ENCODE measurements at regions not wholly inside any gene's neighbourhood (a gene's known extent, or its start where the extent isn't known, plus 50 kb on each side); places are given as distances from the start of the nearest gene placed in this dataset.

- H3K36me3 ChIP-seq = no peaks in the 10 kb centered on the region
- H3K4me1 ChIP-seq = no peaks in the 10 kb centered on the region
- H3K27me3 ChIP-seq = no peaks in the 10 kb centered on the region
- no peak for DNase-seq
- H3K27ac ChIP-seq = no peak overlapping the region
- TF ChIP-seq, protein P1, sequence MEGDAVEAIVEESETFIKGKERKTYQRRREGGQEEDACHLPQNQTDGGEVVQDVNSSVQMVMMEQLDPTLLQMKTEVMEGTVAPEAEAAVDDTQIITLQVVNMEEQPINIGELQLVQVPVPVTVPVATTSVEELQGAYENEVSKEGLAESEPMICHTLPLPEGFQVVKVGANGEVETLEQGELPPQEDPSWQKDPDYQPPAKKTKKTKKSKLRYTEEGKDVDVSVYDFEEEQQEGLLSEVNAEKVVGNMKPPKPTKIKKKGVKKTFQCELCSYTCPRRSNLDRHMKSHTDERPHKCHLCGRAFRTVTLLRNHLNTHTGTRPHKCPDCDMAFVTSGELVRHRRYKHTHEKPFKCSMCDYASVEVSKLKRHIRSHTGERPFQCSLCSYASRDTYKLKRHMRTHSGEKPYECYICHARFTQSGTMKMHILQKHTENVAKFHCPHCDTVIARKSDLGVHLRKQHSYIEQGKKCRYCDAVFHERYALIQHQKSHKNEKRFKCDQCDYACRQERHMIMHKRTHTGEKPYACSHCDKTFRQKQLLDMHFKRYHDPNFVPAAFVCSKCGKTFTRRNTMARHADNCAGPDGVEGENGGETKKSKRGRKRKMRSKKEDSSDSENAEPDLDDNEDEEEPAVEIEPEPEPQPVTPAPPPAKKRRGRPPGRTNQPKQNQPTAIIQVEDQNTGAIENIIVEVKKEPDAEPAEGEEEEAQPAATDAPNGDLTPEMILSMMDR (IDR thresholded peaks at IDR 0.05) = no peak
- TF ChIP-seq POLR2A (IDR thresholded peaks at IDR 0.05) = no peak
- peaks cover 0 to 5% (median 0%) of the 10 kb centered on the region in 4 donors for H3K9me3 ChIP-seq
- no peak overlapping the region for H3K4me3 ChIP-seq
Observed at GRCh38 chr6:62711750-62712149, 425.7 kb upstream of the KHDRBS2 start.

DNA sequence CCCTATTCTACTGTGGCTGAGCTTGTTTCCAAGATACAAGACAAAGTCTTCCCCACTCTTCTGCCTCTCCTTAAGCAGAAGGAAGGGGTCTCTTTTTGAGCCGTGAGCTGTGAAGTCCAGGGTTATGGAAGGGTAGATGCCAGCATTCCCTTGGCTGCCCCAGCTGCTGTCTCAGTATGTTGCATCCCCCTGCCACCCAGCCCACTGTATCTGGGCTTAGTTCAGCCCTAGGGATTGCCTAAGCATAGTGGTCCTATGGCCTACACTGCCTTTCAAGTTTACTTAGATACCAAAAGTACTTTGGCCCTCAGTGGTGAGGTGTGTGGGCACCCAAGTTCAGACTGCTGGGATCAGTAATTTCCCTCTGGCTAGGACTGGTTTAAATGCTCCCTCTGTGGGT lies 421.9 kb upstream of the KHDRBS2 start:
- DNase-seq = no peak
- Histone ChIP-seq H3K4me3 (no peak overlapping the region), H3K4me1 (no peaks in the 10 kb centered on the region), H3K27ac (no peak overlapping the region), H3K9me3 (peaks cover 0 to 5% (median 0%) of the 10 kb centered on the region in 4 donors), H3K36me3 (no peaks in the 10 kb centered on the region), H3K27me3 (no peaks in the 10 kb centered on the region)
- TF ChIP-seq, protein P1 (IDR thresholded peaks at IDR 0.05) = no peak
- TF ChIP-seq POLR2A (IDR thresholded peaks at IDR 0.05) = no peak

- peaks cover 0 to 5% (median 0%) of the 10 kb centered on the region in 4 donors for H3K9me3 ChIP-seq
- TF ChIP-seq, protein P1 (IDR thresholded peaks at IDR 0.05) = no peak
- no peak for TF ChIP-seq POLR2A (IDR thresholded peaks at IDR 0.05)
- no peaks in the 10 kb centered on the region for H3K27me3 ChIP-seq
- H3K4me3 ChIP-seq = no peak overlapping the region
- H3K36me3 ChIP-seq = no peaks in the 10 kb centered on the region
- no peak for DNase-seq
- no peak overlapping the region for H3K27ac ChIP-seq
- no peaks in the 10 kb centered on the region for H3K4me1 ChIP-seq
Observed at GRCh38 chr6:62707156-62707555, 421.1 kb upstream of the KHDRBS2 start.

DNA sequence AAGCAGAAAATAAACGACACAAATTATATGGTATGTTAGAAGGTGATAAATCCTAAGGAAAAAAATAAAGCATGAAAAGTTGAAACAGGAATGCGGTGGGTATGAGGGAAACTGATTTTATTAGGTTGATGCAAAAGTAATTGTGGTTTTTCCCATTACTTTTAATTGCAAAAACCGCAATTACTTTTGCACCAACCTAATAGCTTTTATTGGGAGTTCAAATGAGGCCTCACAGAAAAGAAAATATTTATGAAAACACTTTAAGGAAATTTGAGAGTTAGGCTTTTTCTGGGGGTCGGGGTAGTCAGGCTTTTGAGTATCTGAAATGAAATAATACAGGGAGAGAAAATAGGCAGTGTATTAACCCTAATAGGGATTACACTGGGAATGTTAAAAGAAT lies 397.0 kb upstream of the KHDRBS2 start:
- peaks cover 0 to 3% (median 0%) of the 10 kb centered on the region in 4 donors for H3K9me3 ChIP-seq
- DNase-seq = no peak
- H3K27me3 ChIP-seq = no peaks in the 10 kb centered on the region
- no peaks in the 10 kb centered on the region for H3K36me3 ChIP-seq
- H3K27ac ChIP-seq = no peak overlapping the region
- H3K4me1 ChIP-seq = no peaks in the 10 kb centered on the region
- H3K4me3 ChIP-seq = no peak overlapping the region
- TF ChIP-seq, protein P1 (IDR thresholded peaks at IDR 0.05) = no peak
- TF ChIP-seq POLR2A (IDR thresholded peaks at IDR 0.05) = no peak

DNA sequence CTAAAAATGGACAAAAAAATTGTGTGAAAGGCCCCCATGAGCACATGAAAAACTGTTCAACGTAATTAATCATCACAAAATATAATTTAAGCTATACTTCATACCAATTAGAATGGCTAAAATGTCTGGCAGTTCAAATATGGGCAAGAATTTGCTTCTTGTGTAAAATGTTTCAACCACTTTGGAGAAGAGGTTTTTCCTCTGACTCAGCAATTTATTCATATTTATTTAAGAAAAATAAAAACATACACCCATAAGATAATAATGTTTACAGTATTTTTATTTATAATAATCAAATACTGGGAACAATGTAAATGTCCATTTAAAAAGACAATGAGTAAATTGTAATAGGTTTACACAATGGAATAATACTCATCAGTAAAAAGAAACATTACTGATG lies 395.1 kb upstream of the KHDRBS2 start:
- Histone ChIP-seq H3K4me1 (no peaks in the 10 kb centered on the region), H3K36me3 (no peaks in the 10 kb centered on the region), H3K27me3 (no peaks in the 10 kb centered on the region), H3K4me3 (no peak overlapping the region), H3K27ac (no peak overlapping the region), H3K9me3 (peaks cover 0 to 8% (median 0%) of the 10 kb centered on the region in 4 donors)
- DNase-seq = no peak
- no peak for TF ChIP-seq POLR2A (IDR thresholded peaks at IDR 0.05)
- TF ChIP-seq, protein P1 (IDR thresholded peaks at IDR 0.05) = no peak

DNA sequence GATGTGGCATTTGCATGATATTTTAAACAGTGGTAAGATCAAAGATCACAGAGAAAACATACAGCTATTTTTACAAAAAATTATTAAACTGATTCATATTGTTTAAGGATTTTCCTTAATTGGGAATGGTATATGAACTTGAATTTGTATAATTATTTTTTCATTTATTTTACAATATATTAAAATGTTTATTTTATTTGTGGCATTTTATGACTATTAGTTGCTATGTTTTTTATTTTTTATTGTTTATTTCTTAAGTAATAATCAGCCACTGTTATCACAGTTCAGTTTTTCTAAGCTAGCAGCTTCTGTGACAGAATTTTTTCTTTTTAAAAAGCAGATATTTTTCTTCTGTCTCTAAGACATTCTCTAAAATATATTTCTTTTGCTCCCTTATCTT lies 387.0 kb upstream of the KHDRBS2 start:
- no peak for DNase-seq
- Histone ChIP-seq H3K36me3 (no peaks in the 10 kb centered on the region), H3K27me3 (no peaks in the 10 kb centered on the region), H3K4me3 (no peak overlapping the region), H3K9me3 (peaks cover 0 to 4% (median 0%) of the 10 kb centered on the region in 4 donors), H3K27ac (no peak overlapping the region), H3K4me1 (no peaks in the 10 kb centered on the region)
- TF ChIP-seq, protein P1 (IDR thresholded peaks at IDR 0.05) = no peak
- no peak for TF ChIP-seq POLR2A (IDR thresholded peaks at IDR 0.05)

Measured in Peyer's patch (tissue), 4 donors.